ENCODE measurements at regions not wholly inside any gene's neighbourhood (a gene's known extent, or its start where the extent isn't known, plus 50 kb on each side); places are given as distances from the start of the nearest gene placed in this dataset.
"Not testable (repeated sequence)": the region's sequence is repeated elsewhere in the genome, so short reads cannot be mapped to it uniquely, and the experiment has no call there.

GRCh38 chr21:6375776-6376175 is 4145.6 kb upstream of the TPTE start:
- not testable (repeated sequence) for H2BK5ac ChIP-seq (ENCODE audit: insufficient read length, low read length); H3K36me3 Mint-ChIP-seq (ENCODE audit: insufficient read depth in 1 of 3, low read depth in 3 of 3); H2BK20ac ChIP-seq (ENCODE audit: low read depth, low read length, poor library complexity, severe bottlenecking); H4K20me1 ChIP-seq (ENCODE audit: control insufficient read depth, insufficient read depth, insufficient read length); H3T11ph ChIP-seq (ENCODE audit: low read length); DNase-seq; H4K8ac ChIP-seq (replicated peaks; ENCODE audit: insufficient read length, low read depth, low read length); H2AK5ac ChIP-seq (ENCODE audit: insufficient read length, low read length); H3K27me3 Mint-ChIP-seq (ENCODE audit: low read depth); H4K91ac ChIP-seq (ENCODE audit: insufficient read length, low read depth, low read length); H3K27me3 ChIP-seq (ENCODE audit: insufficient read depth, low read length); H3K4me3 Mint-ChIP-seq; H3K79me2 ChIP-seq (ENCODE audit: insufficient read depth, low read length); H3K79me1 ChIP-seq (ENCODE audit: insufficient read depth, low read depth, low read length, poor library complexity, severe bottlenecking); H3K56ac ChIP-seq (ENCODE audit: insufficient read length, low read depth, low read length); H3K9me3 Mint-ChIP-seq; H3K4me2 ChIP-seq (ENCODE audit: insufficient read depth, insufficient read length, low read length); H3K18ac ChIP-seq (ENCODE audit: insufficient read length, low read depth, low read length); H3K27ac Mint-ChIP-seq; H2AFZ ChIP-seq (ENCODE audit: low read length); H2BK12ac ChIP-seq (ENCODE audit: insufficient read length, low read depth, low read length); H3K4me1 Mint-ChIP-seq; H3K9ac ChIP-seq (ENCODE audit: extremely low read depth, insufficient read length, low read length); H3K14ac ChIP-seq (ENCODE audit: insufficient read depth, low read length); H2BK120ac ChIP-seq (ENCODE audit: low read depth, low read length, poor library complexity, severe bottlenecking); H3K9me3 ChIP-seq (ENCODE audit: control insufficient read depth, low read depth, low read length); H3K4me1 ChIP-seq (ENCODE audit: insufficient read depth, low read length); H3K23me2 ChIP-seq (ENCODE audit: insufficient read length, low read depth, low read length, poor library complexity, severe bottlenecking); H3K4ac ChIP-seq (ENCODE audit: low read depth, low read length); H3K27ac ChIP-seq (ENCODE audit: insufficient read length, low read depth, low read length); H4K5ac ChIP-seq (ENCODE audit: insufficient read length, low read depth, low read length); H2BK15ac ChIP-seq (ENCODE audit: low read depth, low read length); H3K23ac ChIP-seq (ENCODE audit: insufficient read length, low read depth, low read length)
- WGBS (ENCODE audit: extremely low coverage, insufficient read length, low lambda C conversion rate) = no CpG with 5 or more reads among the region's 5 CpGs

DNA sequence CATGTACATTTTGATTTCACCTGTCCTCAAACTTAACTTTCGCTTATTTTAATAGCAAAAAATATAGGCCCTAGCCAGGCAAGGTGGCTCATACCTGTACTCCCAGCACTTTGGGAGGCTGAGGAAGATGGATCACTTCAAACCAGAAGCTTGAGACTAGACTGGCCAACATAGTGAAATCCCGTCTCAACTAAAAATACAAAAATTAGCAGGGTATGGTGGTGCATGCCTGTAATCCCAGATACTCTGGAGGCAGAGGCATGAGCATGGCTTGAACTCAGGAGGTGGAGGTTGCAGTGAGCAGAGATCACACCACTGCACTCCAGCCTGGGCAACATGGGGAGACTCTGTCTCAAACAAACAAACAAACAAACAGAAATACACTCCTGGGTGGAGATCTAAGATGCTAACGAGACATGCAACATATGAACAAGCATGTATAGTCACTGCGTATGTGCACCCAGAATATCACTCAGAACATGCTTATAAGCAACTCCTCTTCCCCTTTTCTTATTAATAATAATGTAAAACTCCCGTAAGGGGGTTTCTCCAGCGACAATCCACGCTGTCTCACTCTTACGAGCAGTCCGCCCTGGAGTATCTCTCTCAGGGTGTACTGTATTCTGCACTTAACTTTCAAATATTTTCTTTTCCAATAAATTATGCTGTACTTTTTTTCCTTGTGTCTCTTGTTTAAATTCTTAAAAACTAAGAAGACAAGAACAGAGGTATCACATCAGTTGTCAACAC is 4144.9 kb upstream of the TPTE start:
- not testable (repeated sequence) for H3K36me3 Mint-ChIP-seq (ENCODE audit: insufficient read depth in 1 of 3, low read depth in 3 of 3); H2BK15ac ChIP-seq (ENCODE audit: low read depth, low read length); H3K9me3 Mint-ChIP-seq; H3K4me3 Mint-ChIP-seq; H3T11ph ChIP-seq (ENCODE audit: low read length); H3K9me3 ChIP-seq (ENCODE audit: control insufficient read depth, low read depth, low read length); H3K18ac ChIP-seq (ENCODE audit: insufficient read length, low read depth, low read length); H3K27me3 ChIP-seq (ENCODE audit: insufficient read depth, low read length); H3K23me2 ChIP-seq (ENCODE audit: insufficient read length, low read depth, low read length, poor library complexity, severe bottlenecking); H3K4me2 ChIP-seq (ENCODE audit: insufficient read depth, insufficient read length, low read length); H3K4me1 ChIP-seq (ENCODE audit: insufficient read depth, low read length); H3K23ac ChIP-seq (ENCODE audit: insufficient read length, low read depth, low read length); H3K56ac ChIP-seq (ENCODE audit: insufficient read length, low read depth, low read length); H3K27me3 Mint-ChIP-seq (ENCODE audit: low read depth); H4K20me1 ChIP-seq (ENCODE audit: control insufficient read depth, insufficient read depth, insufficient read length); H3K79me1 ChIP-seq (ENCODE audit: insufficient read depth, low read depth, low read length, poor library complexity, severe bottlenecking); H3K27ac ChIP-seq (ENCODE audit: insufficient read length, low read depth, low read length); H4K8ac ChIP-seq (replicated peaks; ENCODE audit: insufficient read length, low read depth, low read length); H2AK5ac ChIP-seq (ENCODE audit: insufficient read length, low read length); H3K79me2 ChIP-seq (ENCODE audit: insufficient read depth, low read length); H2BK5ac ChIP-seq (ENCODE audit: insufficient read length, low read length); H3K9ac ChIP-seq (ENCODE audit: extremely low read depth, insufficient read length, low read length); H2BK120ac ChIP-seq (ENCODE audit: low read depth, low read length, poor library complexity, severe bottlenecking); H3K27ac Mint-ChIP-seq; H2BK12ac ChIP-seq (ENCODE audit: insufficient read length, low read depth, low read length); H2BK20ac ChIP-seq (ENCODE audit: low read depth, low read length, poor library complexity, severe bottlenecking); H3K4ac ChIP-seq (ENCODE audit: low read depth, low read length); H4K91ac ChIP-seq (ENCODE audit: insufficient read length, low read depth, low read length); H3K14ac ChIP-seq (ENCODE audit: insufficient read depth, low read length); H2AFZ ChIP-seq (ENCODE audit: low read length); H4K5ac ChIP-seq (ENCODE audit: insufficient read length, low read depth, low read length); H3K4me1 Mint-ChIP-seq; DNase-seq
- WGBS (ENCODE audit: extremely low coverage, insufficient read length, low lambda C conversion rate) = no CpG with 5 or more reads among the region's 9 CpGs
